Gastroesophageal sphincter (tissue), 4 donors: ENCODE measurements at regions not wholly inside any gene's neighbourhood (a gene's known extent, or its start where the extent isn't known, plus 50 kb on each side); places are given as distances from the start of the nearest gene placed in this dataset.

ENCODE experiments used
- ATAC-seq: fragments of 150-250 bp; one replicate; pipeline ENCODE4 v1.9.1; 2016; ENCODE audit warnings: mild to moderate bottlenecking, moderate library complexity
- H3K27ac ChIP-seq, 4 donors: fragments of 200-600 bp; sonication (generic) in 3 of 4; 1 replicate in 3 of 4; 2 replicates in 1 of 4; pipeline ENCODE4 v1.5.1; 2016 to 2019
- H3K27me3 ChIP-seq: fragments of 200-600 bp; sonication (generic); one replicate; pipeline ENCODE4 v1.5.1; 2019
- H3K36me3 ChIP-seq, 2 donors: fragments of 200-600 bp; sonication (generic); one replicate each; pipeline ENCODE4 v1.5.1; 2019; ENCODE audit warnings: control low read depth in 1 of 2
- H3K4me1 ChIP-seq, 3 donors: fragments of 200-600 bp; sonication (generic); 1 replicate in 2 of 3; 2 replicates in 1 of 3; pipeline ENCODE4 v1.5.1; 2016 to 2019; ENCODE audit warnings: control low read depth in 2 of 3
- H3K4me3 ChIP-seq, 2 donors: fragments of 200-600 bp; sonication (generic); one replicate each; pipeline ENCODE4 v1.5.1; 2019; ENCODE audit warnings: mild to moderate bottlenecking in 1 of 2, moderate library complexity in 1 of 2
- H3K9me3 ChIP-seq, 3 donors: fragments of 200-600 bp; sonication (generic); one replicate each; pipeline ENCODE4 v1.5.1; 2017 to 2019; ENCODE audit warnings: control low read depth in 2 of 3
- CTCF ChIP-seq, 4 experiments: fragments of 200-600 bp in 2 of 4; fragments of 450-650 bp in 2 of 4; sonication (generic) in 1 of 4; IDR thresholded peaks; one replicate each; pipeline ENCODE4 v1.5.1; 2017 to 2019; ENCODE audit warnings: antibody characterized with exemption in 4 of 4, mild to moderate bottlenecking in 2 of 4, moderate library complexity in 2 of 4
- EP300 ChIP-seq: sonication (generic); formaldehyde crosslinking; IDR thresholded peaks from one replicate; pipeline ENCODE4 v1.6.1; 2017; ENCODE audit warnings: antibody characterized with exemption, mild to moderate bottlenecking
- POLR2A ChIP-seq, 2 donors: fragments of 450-650 bp; IDR thresholded peaks; one replicate each; pipeline ENCODE4 v1.6.1; 2017; ENCODE audit warnings: antibody characterized with exemption in 2 of 2, mild to moderate bottlenecking in 2 of 2, moderate library complexity in 1 of 2
- POLR2AphosphoS5 ChIP-seq: sonication (generic); formaldehyde crosslinking; IDR thresholded peaks from one replicate; pipeline ENCODE4 v1.6.1; 2017; ENCODE audit warnings: antibody characterized with exemption
- WGBS, 2 donors: methylation state at CpG; one replicate each; pipeline ENCODE4 v1.1.5; 2018; ENCODE audit warnings: low coverage in 1 of 2; 5-methylcytosine and 5-hydroxymethylcytosine counted together

DNA sequence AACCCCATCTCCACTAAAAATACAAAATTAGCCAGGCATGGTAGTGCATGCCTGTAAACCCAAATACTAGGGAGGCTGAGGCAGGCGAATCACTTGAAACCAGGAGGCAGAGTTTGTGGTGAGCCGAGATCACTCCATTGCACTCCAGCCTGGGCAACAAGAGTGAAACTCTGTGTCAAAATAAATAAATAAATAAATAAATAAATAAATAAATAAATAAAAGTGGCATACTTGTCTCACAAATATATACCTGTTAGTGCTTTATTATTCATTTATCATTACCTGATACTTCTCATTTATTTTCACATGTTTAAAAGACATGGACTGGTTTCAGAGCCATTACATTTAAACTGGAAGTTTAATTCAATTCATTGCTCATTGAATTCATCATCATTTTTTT, 491.4 kb upstream of the CDH7 start:
- Histone ChIP-seq H3K4me1 (no peaks in the 10 kb centered on the region), H3K27ac (no peak overlapping the region), H3K4me3 (no peak overlapping the region), H3K9me3 (no peaks in the 10 kb centered on the region), H3K27me3 (no peaks in the 10 kb centered on the region), H3K36me3 (no peaks in the 10 kb centered on the region)
- ATAC-seq: no peak
- no peak for TF ChIP-seq POLR2AphosphoS5
- TF ChIP-seq POLR2A (IDR thresholded peaks at IDR 0.05): no peak
- WGBS, 2 donors: 95 to 100% methylated on average over 1 to 2 of the region's 2 CpGs

- ATAC-seq: no peak
- Histone ChIP-seq H3K4me1 (no peaks in the 10 kb centered on the region), H3K9me3 (no peaks in the 10 kb centered on the region), H3K27me3 (no peaks in the 10 kb centered on the region), H3K36me3 (no peaks in the 10 kb centered on the region), H3K27ac (no peak overlapping the region), H3K4me3 (no peak overlapping the region)
- TF ChIP-seq EP300 (no peak), POLR2A (IDR thresholded peaks at IDR 0.05) (no peak), POLR2AphosphoS5 (no peak), CTCF (IDR thresholded peaks at IDR 0.05) (no peak)
- 44 to 50% methylated on average over 1 of the region's 1 CpG for WGBS, 2 donors
These were observed 493.7 kb upstream of the CDH7 start for GRCh38 chr18:65257149-65257548.

GRCh38 chr18:65255417-65255816, 495.4 kb upstream of the CDH7 start:
- WGBS, 2 donors: 61 to 77% methylated on average over 2 of the region's 2 CpGs
- Histone ChIP-seq H3K9me3 (no peaks in the 10 kb centered on the region), H3K27ac (no peak overlapping the region), H3K4me3 (no peak overlapping the region), H3K36me3 (no peaks in the 10 kb centered on the region), H3K4me1 (no peaks in the 10 kb centered on the region), H3K27me3 (no peaks in the 10 kb centered on the region)
- TF ChIP-seq POLR2AphosphoS5: no peak
- TF ChIP-seq POLR2A (IDR thresholded peaks at IDR 0.05): no peak
- no peak for TF ChIP-seq EP300
- no peak for TF ChIP-seq CTCF (IDR thresholded peaks at IDR 0.05)
- no peak for ATAC-seq

GRCh38 chr18:65239787-65240186, 511.0 kb upstream of the CDH7 start:
- no peak for ATAC-seq
- Histone ChIP-seq H3K36me3 (no peaks in the 10 kb centered on the region), H3K4me1 (no peaks in the 10 kb centered on the region), H3K9me3 (no peaks in the 10 kb centered on the region), H3K27me3 (no peaks in the 10 kb centered on the region), H3K4me3 (no peak overlapping the region), H3K27ac (no peak overlapping the region)
- TF ChIP-seq POLR2A (IDR thresholded peaks at IDR 0.05) (no peak), EP300 (no peak), POLR2AphosphoS5 (no peak), CTCF (IDR thresholded peaks at IDR 0.05) (no peak)
- WGBS, 2 donors: 86 to 89% methylated on average over 1 of the region's 1 CpG

GRCh38 chr18:65235966-65236624, 514.7 kb upstream of the CDH7 start:
- Histone ChIP-seq H3K9me3 (no peaks in the 10 kb centered on the region), H3K27me3 (no peaks in the 10 kb centered on the region), H3K36me3 (no peaks in the 10 kb centered on the region), H3K4me1 (no peaks in the 10 kb centered on the region), H3K27ac (no peak overlapping the region), H3K4me3 (no peak overlapping the region)
- 4 to 7% methylated on average over 4 to 6 of the region's 7 CpGs for WGBS, 2 donors
- no peak for TF ChIP-seq POLR2AphosphoS5
- TF ChIP-seq POLR2A (IDR thresholded peaks at IDR 0.05): no peak
- no peak for TF ChIP-seq EP300
- ATAC-seq: no peak

DNA sequence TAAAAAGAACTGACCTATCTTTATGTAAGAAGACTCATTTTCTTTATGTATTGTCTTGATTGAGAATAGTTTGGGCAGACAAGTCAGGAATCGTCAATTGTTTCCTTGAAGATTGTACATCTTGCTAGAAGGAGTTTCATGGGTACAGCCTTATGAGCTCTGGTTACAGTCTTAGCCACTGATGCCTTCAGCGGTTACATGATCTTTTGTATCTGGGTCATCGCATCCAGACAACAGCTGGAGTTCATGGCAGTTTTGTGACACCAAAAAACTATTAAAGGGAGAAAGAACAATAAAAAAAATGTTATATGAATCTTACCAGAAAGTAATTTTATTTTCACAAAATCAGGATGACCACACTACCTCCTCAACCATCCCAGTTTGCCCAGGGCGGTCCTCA, 520.5 kb upstream of the CDH7 start:
- Histone ChIP-seq H3K9me3 (no peaks in the 10 kb centered on the region), H3K4me3 (no peak overlapping the region), H3K27me3 (no peaks in the 10 kb centered on the region), H3K4me1 (no peaks in the 10 kb centered on the region), H3K27ac (no peak overlapping the region), H3K36me3 (no peaks in the 10 kb centered on the region)
- TF ChIP-seq EP300: no peak
- TF ChIP-seq POLR2A (IDR thresholded peaks at IDR 0.05): no peak
- no peak for TF ChIP-seq CTCF (IDR thresholded peaks at IDR 0.05)
- no peak for ATAC-seq
- 84 to 89% methylated on average over 4 of the region's 4 CpGs for WGBS, 2 donors
